IMR-90 (cell line): ENCODE measurements at regions not wholly inside any gene's neighbourhood (a gene's known extent, or its start where the extent isn't known, plus 50 kb on each side); places are given as distances from the start of the nearest gene placed in this dataset.

Source experiments
- RAD21 ChIP-seq: IDR thresholded peaks from 2 replicates; pipeline ENCODE4 v1.6.1; 2012; ENCODE audit warnings: low read length, improper control_type of control experiment
- RCOR1 ChIP-seq: IDR thresholded peaks from 2 replicates; pipeline ENCODE4 v1.6.1; 2012; ENCODE audit warnings: mild to moderate bottlenecking, low read length, improper control_type of control experiment; ENCODE audit not compliant: insufficient replicate concordance
- RFX5 ChIP-seq: IDR thresholded peaks from 2 replicates; pipeline ENCODE4 v1.8.0; 2012; ENCODE audit warnings: low read depth, mild to moderate bottlenecking, low read length, moderate library complexity
- USF2 ChIP-seq: fragments of 150-350 bp; IDR thresholded peaks from 2 replicates; pipeline ENCODE4 v1.6.1; 2017; ENCODE audit warnings: mild to moderate bottlenecking, antibody characterized with exemption, low read length, low read depth

- TF ChIP-seq RAD21: no peak
- TF ChIP-seq RFX5: no peak
- TF ChIP-seq USF2: no peak
- no peak for TF ChIP-seq RCOR1
Observed at GRCh38 chr3:27859821-27860220, 137.7 kb upstream of the EOMES start.
